Heart left ventricle (tissue), 13 donors: ENCODE measurements at regions not wholly inside any gene's neighbourhood (a gene's known extent, or its start where the extent isn't known, plus 50 kb on each side); places are given as distances from the start of the nearest gene placed in this dataset.

Source experiments
- POLR2A ChIP-seq, 2 donors: fragments of 450-650 bp; IDR thresholded peaks; one replicate each; pipeline ENCODE4 v1.6.1; 2017; ENCODE audit warnings: antibody characterized with exemption in 2 of 2, mild to moderate bottlenecking in 2 of 2, moderate library complexity in 2 of 2
- TF ChIP-seq, protein P1 (sequence below), 12 donors: fragments of 200-600 bp; sonication (generic) in 4 of 12; IDR thresholded peaks; one replicate each; pipeline versions ENCODE4 v1.5.0 to v1.8.0; 2018 to 2022; ENCODE audit warnings: antibody characterized with exemption in 12 of 12, mild to moderate bottlenecking in 5 of 12
- donor health status: ischemic (EF 13 %, LVEDD 7.1; RV severe dilation, severe dysfunction).
- donor health status: DM: no; HTN: yes; CAD: no.
- donor health status: DM: no; HTN: no; CAD: no.
- donor health status: ischemic (EF 25% LVEDD 6.9; RV normal size, moderate dysfunction).
- donor health status: ischemic (EF 25% LVEDD 5.7; RV mildly dilated, moderate dysfunction).
- donor health status: ischemic (EF 35%, LVEDD 5.7; RV mildly dilated, moderate dysfunction).
- donor health status: nonischemic (EF 11% LVEDD 7.7; RV severe dilation, severe dysfunction).
- donor health status: DM: yes; HTN: yes; CAD: no.
- donor health status: PGD.
- donor health status: ischemic (EF 29% LVEDD 5.4; RV normal size, mild dysfunction).
- donor health status: nonischemic (EF 23%, LVEDD 6.1; RV moderate dilation, normal function).

DNA sequence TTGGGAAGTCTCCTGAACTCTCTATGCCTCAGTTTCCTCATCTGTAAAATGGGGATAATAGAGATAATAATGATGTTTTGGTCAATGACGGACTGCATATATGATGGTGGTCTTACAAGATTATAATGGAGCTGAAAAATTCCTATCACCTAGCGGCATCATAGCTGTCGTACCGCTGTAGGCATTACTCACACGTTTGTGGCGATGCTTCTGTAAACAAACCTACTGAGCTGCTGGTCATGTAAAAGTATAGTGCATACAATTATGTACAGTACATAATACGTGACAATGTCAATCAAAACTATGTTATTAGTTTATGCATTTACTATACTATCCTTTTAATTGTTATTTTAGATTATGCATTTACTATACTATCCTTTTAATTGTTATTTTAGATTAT lies 339.1 kb upstream of the NPVF start:
- TF ChIP-seq, protein P1, sequence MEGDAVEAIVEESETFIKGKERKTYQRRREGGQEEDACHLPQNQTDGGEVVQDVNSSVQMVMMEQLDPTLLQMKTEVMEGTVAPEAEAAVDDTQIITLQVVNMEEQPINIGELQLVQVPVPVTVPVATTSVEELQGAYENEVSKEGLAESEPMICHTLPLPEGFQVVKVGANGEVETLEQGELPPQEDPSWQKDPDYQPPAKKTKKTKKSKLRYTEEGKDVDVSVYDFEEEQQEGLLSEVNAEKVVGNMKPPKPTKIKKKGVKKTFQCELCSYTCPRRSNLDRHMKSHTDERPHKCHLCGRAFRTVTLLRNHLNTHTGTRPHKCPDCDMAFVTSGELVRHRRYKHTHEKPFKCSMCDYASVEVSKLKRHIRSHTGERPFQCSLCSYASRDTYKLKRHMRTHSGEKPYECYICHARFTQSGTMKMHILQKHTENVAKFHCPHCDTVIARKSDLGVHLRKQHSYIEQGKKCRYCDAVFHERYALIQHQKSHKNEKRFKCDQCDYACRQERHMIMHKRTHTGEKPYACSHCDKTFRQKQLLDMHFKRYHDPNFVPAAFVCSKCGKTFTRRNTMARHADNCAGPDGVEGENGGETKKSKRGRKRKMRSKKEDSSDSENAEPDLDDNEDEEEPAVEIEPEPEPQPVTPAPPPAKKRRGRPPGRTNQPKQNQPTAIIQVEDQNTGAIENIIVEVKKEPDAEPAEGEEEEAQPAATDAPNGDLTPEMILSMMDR (IDR thresholded peaks at IDR 0.05) = no peak
- no peak for TF ChIP-seq POLR2A (IDR thresholded peaks at IDR 0.05)
